ENCODE measurements at regions not wholly inside any gene's neighbourhood (a gene's known extent, or its start where the extent isn't known, plus 50 kb on each side); places are given as distances from the start of the nearest gene placed in this dataset.

DNA sequence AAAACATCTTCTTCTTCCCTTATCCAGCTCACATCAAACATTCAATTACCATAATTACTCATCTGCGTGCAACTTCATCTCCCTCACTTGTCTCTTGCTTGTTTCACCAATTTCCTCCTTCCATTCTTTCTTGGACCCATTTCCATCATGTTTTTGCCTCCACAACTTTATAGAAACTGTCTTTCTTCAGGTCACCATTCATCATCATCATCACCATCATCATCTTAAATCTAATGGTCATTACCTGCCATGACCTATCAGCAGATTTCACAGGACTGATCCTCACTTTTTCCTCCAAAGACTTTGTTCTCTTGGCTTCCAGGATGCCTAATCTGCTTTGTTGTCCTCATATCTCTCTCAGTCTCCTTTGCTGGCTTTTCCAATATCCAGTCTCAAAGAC, 495.6 kb downstream of the DNAH5 start:
- no peaks in the 10 kb centered on the region; the same call in 1 of the 2 replicates for H3K9me3 Mint-ChIP-seq
- H3K27ac Mint-ChIP-seq, result no peak overlapping the region
- H3K27me3 Mint-ChIP-seq (ENCODE audit: insufficient read depth), result peaks cover 3% of the 10 kb centered on the region; the same call in 1 of the 2 replicates
- no peaks in the 10 kb centered on the region for H3K36me3 Mint-ChIP-seq (ENCODE audit: low read depth)
- no peaks in the 10 kb centered on the region for H3K4me1 Mint-ChIP-seq (ENCODE audit: low read depth)
- H3K4me3 Mint-ChIP-seq, result no peak overlapping the region
- no peak for DNase-seq
- no peak for TF ChIP-seq CTCF (IDR thresholded peaks at IDR 0.05)

GRCh38 chr5:13439430-13439829, 505.1 kb downstream of the DNAH5 start:
- peaks cover 1% of the 10 kb centered on the region; the same call in 1 of the 2 replicates for H3K27me3 Mint-ChIP-seq (ENCODE audit: insufficient read depth)
- no peaks in the 10 kb centered on the region for H3K9me3 Mint-ChIP-seq
- no peak overlapping the region for H3K27ac Mint-ChIP-seq

DNA sequence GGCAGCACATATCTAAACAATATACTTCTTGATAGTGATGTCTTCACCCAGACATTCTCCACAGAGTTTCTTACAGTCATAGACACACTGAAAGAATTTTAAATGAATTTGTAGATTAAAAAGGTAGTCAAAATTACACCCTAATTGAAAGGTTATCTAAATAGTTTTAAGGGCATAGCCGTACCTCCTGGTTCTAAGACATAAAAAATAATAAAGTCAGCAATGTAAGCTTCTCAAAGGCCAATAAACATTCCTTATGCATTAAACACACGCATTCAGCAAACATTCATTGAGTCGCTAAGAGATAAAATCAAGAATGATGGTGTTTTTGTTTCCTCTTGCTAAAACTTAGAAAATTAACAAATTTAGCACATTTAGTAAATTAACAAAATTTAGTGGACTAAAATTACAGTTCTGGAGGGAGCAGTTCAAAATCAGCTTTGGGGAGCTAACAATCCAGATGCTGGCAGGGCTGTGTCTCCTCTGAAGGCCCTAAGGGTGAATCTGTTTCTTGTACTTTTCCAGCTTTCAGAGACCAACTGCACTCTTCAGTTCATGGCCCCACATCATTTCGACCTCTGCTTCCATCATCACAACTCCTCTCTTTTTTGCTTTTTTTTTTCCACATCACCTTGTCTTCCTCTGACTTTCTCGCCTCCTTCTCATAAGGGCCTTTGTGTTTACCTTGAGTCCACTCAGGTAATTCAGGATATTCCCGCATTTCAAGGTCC, 516.5 kb downstream of the DNAH5 start:
- no peaks in the 10 kb centered on the region for H3K36me3 Mint-ChIP-seq (ENCODE audit: low read depth)
- no peak overlapping the region for H3K4me3 Mint-ChIP-seq
- no peaks in the 10 kb centered on the region for H3K4me1 Mint-ChIP-seq (ENCODE audit: low read depth)
- DNase-seq, result no peak
- peaks cover 3% of the 10 kb centered on the region; the same call in 1 of the 2 replicates for H3K9me3 Mint-ChIP-seq
- no peak overlapping the region for H3K27ac Mint-ChIP-seq
- TF ChIP-seq CTCF (IDR thresholded peaks at IDR 0.05), result no peak
- H3K27me3 Mint-ChIP-seq (ENCODE audit: insufficient read depth), result peaks cover 3% of the 10 kb centered on the region; the same call in 1 of the 2 replicates

More at GRCh38 chr5:13439430-13439829, 505.1 kb downstream of the DNAH5 start:
- no peak for DNase-seq
- Mint-ChIP-seq H3K36me3 (ENCODE audit: low read depth) (no peaks in the 10 kb centered on the region), H3K4me1 (ENCODE audit: low read depth) (no peaks in the 10 kb centered on the region), H3K4me3 (no peak overlapping the region)
- TF ChIP-seq CTCF (IDR thresholded peaks at IDR 0.05), result no peak

GRCh38 chr5:13412040-13412595, 532.4 kb downstream of the DNAH5 start:
- Mint-ChIP-seq H3K36me3 (ENCODE audit: low read depth) (no peaks in the 10 kb centered on the region), H3K27me3 (ENCODE audit: insufficient read depth) (no peaks in the 10 kb centered on the region), H3K9me3 (no peaks in the 10 kb centered on the region; the same call in 1 of the 2 replicates), H3K27ac (no peak overlapping the region), H3K4me1 (ENCODE audit: low read depth) (no peaks in the 10 kb centered on the region), H3K4me3 (no peak overlapping the region)
- TF ChIP-seq CTCF (IDR thresholded peaks at IDR 0.05), result no peak
- no peak for DNase-seq

DNA sequence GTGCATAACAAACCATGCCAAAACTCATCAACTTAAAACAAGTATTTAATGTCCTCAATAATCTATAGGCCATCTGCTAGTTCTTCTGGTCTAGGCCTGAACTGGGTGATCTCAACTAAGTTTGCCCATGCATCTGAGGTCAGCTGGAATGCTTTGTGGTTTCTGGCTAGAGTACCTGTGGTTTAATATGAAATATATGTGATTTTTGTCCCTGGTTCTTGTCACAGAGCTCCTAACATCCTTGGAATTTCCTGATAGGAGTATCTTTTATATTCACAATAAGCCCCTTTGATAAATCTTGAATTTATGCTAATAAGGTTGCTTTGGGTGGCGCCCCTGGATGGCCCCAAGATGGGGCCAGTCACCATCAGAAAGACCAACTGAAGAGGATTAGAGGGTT, 535.9 kb downstream of the DNAH5 start:
- TF ChIP-seq CTCF (IDR thresholded peaks at IDR 0.05), result no peak

More for the DNA sequence above, 535.9 kb downstream of the DNAH5 start:
- DNase-seq, result no peak
- Mint-ChIP-seq H3K27me3 (ENCODE audit: insufficient read depth) (peaks cover 2% of the 10 kb centered on the region; the same call in 1 of the 2 replicates), H3K27ac (no peak overlapping the region), H3K4me3 (no peak overlapping the region), H3K4me1 (ENCODE audit: low read depth) (no peaks in the 10 kb centered on the region), H3K9me3 (no peaks in the 10 kb centered on the region; the same call in 1 of the 2 replicates), H3K36me3 (ENCODE audit: low read depth) (no peaks in the 10 kb centered on the region)
